ENCODE measurements at regions not wholly inside any gene's neighbourhood (a gene's known extent, or its start where the extent isn't known, plus 50 kb on each side); places are given as distances from the start of the nearest gene placed in this dataset.
"Not testable (repeated sequence)": the region's sequence is repeated elsewhere in the genome, so short reads cannot be mapped to it uniquely, and the experiment has no call there.

GRCh38 chr15:79529157-79529785 lies 97.1 kb downstream of the MINAR1 start:
- DNase-seq (ENCODE audit: extremely low read depth in 1 of 11, low read depth in 9 of 11, low spot score in 4 of 11) = no peak

GRCh38 chr15:79535536-79535935 lies 103.4 kb downstream of the MINAR1 start:
- no peak for DNase-seq (ENCODE audit: extremely low read depth in 1 of 11, low read depth in 9 of 11, low spot score in 4 of 11)

- no peak for DNase-seq (ENCODE audit: extremely low read depth in 1 of 11, low read depth in 9 of 11, low spot score in 4 of 11)
Measured at GRCh38 chr15:79538527-79538926, 106.4 kb downstream of the MINAR1 start.

- no peak for DNase-seq (ENCODE audit: extremely low read depth in 1 of 11, low read depth in 9 of 11, low spot score in 4 of 11)
Measured at GRCh38 chr15:79539401-79539800, 107.3 kb downstream of the MINAR1 start.

GRCh38 chr15:79540551-79540950 lies 108.4 kb downstream of the MINAR1 start:
- no peak for DNase-seq (ENCODE audit: extremely low read depth in 1 of 11, low read depth in 9 of 11, low spot score in 4 of 11)

- no peak for DNase-seq (ENCODE audit: extremely low read depth in 1 of 11, low read depth in 9 of 11, low spot score in 4 of 11)
Measured at GRCh38 chr15:79541196-79541595, 109.1 kb downstream of the MINAR1 start.

- DNase-seq (ENCODE audit: extremely low read depth in 1 of 11, low read depth in 9 of 11, low spot score in 4 of 11) = no peak
Measured at GRCh38 chr15:79543097-79543496, 111.0 kb downstream of the MINAR1 start.

GRCh38 chr15:79549196-79549595 lies 117.1 kb downstream of the MINAR1 start:
- no peak for DNase-seq (ENCODE audit: extremely low read depth in 1 of 11, low read depth in 9 of 11, low spot score in 4 of 11)

- DNase-seq (ENCODE audit: extremely low read depth in 1 of 11, low read depth in 9 of 11, low spot score in 4 of 11) = no peak
Measured at GRCh38 chr15:79560384-79560783, 128.2 kb downstream of the MINAR1 start.

GRCh38 chr15:79561982-79562381 lies 129.8 kb downstream of the MINAR1 start:
- DNase-seq (ENCODE audit: extremely low read depth in 1 of 11, low read depth in 9 of 11, low spot score in 4 of 11) = peak in 4 of 11 donors; percentile 2 to 20 (median 8)

- DNase-seq (ENCODE audit: extremely low read depth in 1 of 11, low read depth in 9 of 11, low spot score in 4 of 11) = peak in 10 of 11 donors; percentile 13 to 59 (median 33)
Measured at GRCh38 chr15:79562403-79562815, 130.3 kb downstream of the MINAR1 start.

- DNase-seq (ENCODE audit: extremely low read depth in 1 of 11, low read depth in 9 of 11, low spot score in 4 of 11) = no peak
Measured at GRCh38 chr15:79562899-79563298, 130.8 kb downstream of the MINAR1 start.

GRCh38 chr15:79570004-79570403 lies 137.9 kb downstream of the MINAR1 start:
- DNase-seq (ENCODE audit: extremely low read depth in 1 of 11, low read depth in 9 of 11, low spot score in 4 of 11) = no peak

- no peak for DNase-seq (ENCODE audit: extremely low read depth in 1 of 11, low read depth in 9 of 11, low spot score in 4 of 11)
Measured at GRCh38 chr15:79572691-79573404, 140.7 kb downstream of the MINAR1 start.

- DNase-seq (ENCODE audit: extremely low read depth in 1 of 11, low read depth in 9 of 11, low spot score in 4 of 11) = not testable (repeated sequence)
Measured at GRCh38 chr15:79574431-79575273, 142.5 kb downstream of the MINAR1 start.

GRCh38 chr15:79582650-79583049 lies 150.5 kb downstream of the MINAR1 start:
- DNase-seq (ENCODE audit: extremely low read depth in 1 of 11, low read depth in 9 of 11, low spot score in 4 of 11) = no peak

GRCh38 chr15:79592126-79592525 lies 160.0 kb downstream of the MINAR1 start:
- no peak for DNase-seq (ENCODE audit: extremely low read depth in 1 of 11, low read depth in 9 of 11, low spot score in 4 of 11)

GRCh38 chr15:79593119-79593869 lies 161.2 kb downstream of the MINAR1 start:
- no peak for DNase-seq (ENCODE audit: extremely low read depth in 1 of 11, low read depth in 9 of 11, low spot score in 4 of 11)

- DNase-seq (ENCODE audit: extremely low read depth in 1 of 11, low read depth in 9 of 11, low spot score in 4 of 11) = no peak
Measured at GRCh38 chr15:79595306-79595705, 163.2 kb downstream of the MINAR1 start.

All from renal cortex interstitium (tissue), 11 donors.